Dermis blood vessel endothelial cell (primary cell): ENCODE measurements at regions not wholly inside any gene's neighbourhood (a gene's known extent, or its start where the extent isn't known, plus 50 kb on each side); places are given as distances from the start of the nearest gene placed in this dataset.
A peak's percentile ranks its signal among the peaks of the same experiment; 100 is the strongest.

Experiments used
- DNase-seq: peaks from one replicate; pipeline ENCODE4 v3.0.0; 2010

GRCh38 chr12:71071536-71072097 is 86.2 kb downstream of the TSPAN8 start:
- DNase-seq = no peak

GRCh38 chr12:71070416-71071128 is 87.2 kb downstream of the TSPAN8 start:
- DNase-seq = no peak

DNA sequence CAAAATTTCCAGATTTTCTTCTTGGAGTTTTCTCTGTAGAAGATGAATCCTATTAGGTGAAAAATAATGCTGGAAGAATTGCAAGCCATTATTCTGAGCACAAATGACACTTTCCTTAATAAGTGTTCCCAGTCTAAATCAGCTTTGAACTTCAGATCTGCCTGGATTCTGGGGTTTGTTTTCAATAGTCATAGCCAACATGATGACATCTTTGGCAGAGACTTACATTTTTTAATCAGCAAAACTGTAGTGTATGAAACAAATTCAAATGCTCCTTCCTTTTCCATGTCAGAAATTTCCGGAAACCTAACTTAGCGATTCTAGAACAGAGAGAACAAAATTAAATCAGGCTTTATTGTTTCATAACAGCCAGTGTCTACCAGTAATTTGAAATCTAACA is 88.5 kb downstream of the TSPAN8 start:
- no peak for DNase-seq

GRCh38 chr12:71063087-71063486 is 94.7 kb downstream of the TSPAN8 start:
- DNase-seq = no peak

DNA sequence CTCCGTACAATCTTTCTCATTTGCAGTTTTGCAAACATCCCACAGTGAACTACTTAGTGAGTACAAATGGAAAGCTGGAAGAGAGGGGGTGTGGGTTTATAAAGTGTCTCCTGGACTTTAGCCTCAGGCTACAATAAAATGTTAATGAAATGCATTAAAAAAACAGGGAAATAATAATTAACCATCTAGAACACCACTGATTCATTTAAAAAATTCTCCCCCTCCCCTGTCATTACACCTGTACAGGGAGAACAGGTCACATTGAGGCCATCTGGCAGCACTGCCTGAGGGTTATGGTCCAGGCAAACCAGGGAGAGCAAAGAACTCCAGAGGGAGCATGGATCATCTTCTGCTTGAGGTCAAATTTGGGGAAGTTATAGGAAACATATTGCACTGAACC is 96.3 kb downstream of the TSPAN8 start:
- DNase-seq = no peak

DNA sequence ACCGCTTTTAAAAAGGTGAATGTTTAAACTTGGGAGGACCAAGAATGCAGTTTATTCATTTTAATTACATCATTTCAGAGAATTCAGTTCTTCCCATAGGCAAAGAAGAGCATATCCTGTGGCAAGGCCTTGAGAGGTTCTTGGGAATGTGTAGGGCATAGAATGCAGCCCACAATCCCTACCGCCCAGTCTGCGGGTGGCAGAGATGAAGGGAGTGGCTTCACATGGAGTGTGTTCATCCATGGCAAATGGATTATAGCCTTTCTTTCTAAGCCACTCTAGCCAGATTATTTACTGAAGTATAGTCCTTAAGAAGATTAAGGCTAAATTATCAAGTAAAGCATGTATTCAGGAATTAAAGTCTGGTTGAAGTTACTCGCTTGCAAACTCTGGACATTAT is 97.4 kb downstream of the TSPAN8 start:
- DNase-seq = no peak

GRCh38 chr12:71057330-71057729 is 100.5 kb downstream of the TSPAN8 start:
- no peak for DNase-seq

DNA sequence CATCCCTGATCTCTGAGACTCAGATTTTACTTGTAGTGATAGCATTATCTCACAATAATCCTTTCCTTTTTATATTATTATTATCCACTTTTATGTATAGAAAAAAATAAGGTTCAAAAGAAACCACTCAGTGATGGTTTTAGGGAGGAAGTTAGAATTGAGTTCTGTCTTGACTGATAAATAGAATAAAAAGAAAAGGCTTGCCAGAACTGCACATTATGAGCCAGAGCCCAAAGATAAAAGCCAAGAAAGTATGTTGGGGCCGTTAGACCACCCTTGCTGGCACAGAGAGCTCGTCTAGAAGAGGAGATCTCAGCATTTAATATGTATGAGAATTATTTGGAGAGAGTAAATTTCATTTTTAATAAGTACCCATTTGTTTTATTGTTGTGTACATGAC is 103.2 kb downstream of the TSPAN8 start:
- DNase-seq = no peak

DNA sequence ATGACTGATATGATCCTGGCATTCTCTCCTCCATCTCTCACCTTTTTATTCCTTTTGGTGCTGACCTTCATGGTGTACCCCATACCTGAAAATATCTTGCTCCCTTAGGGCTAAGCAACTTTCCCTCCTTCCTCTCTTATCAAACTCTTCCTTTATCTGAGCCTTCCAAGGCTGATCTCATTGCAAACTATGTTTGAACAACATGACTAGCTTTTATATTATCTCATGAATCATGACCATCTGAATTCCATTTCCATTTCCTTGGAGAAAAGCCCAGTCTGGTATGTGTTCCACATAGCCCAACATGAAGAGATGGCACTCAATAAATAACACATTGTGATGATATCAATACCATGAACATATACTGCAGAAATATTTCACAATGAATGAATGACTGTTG is 111.6 kb downstream of the TSPAN8 start:
- DNase-seq = no peak

DNA sequence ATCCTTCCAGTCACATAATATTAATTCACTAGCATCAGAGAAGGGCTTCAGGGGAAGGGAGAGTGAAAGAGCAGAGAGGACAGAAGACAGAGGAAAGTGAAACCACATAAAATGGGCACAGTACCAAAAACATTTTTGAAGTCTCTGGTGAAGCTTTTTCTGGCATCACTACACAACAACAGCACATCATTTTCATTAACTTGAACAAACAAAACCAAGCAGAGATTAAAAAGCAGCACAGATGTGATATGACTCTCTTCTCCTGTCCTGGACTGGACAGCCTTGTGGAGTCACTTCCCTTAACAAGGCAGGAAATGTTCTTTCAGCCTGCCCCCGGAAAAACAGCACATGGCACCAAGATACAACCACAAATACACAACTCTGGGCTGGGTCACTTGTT is 112.0 kb downstream of the TSPAN8 start:
- no peak for DNase-seq

- no peak for DNase-seq
These were observed 116.3 kb downstream of the TSPAN8 start for GRCh38 chr12:71041476-71041875.

- no peak for DNase-seq
These were observed 118.4 kb upstream of the PTPRR start for GRCh38 chr12:71038960-71039359.

DNA sequence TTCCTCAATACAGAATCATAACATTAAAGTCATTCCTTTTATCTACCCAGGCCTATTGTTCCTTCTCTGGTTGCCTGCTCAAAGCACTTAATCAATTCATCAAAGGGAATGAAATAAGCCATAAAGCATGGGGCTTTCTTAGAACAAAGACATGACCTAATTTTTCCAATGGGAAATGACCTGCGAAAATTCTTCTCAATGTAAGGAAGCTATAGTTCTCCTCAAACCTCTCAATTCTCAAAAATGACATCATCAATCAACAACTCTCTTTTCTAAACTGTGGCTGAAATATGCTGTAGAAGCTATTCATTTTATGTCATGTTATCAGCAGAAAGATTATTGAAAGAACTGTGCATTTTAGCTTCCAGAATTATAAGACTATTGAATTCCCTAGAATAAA is 116.0 kb upstream of the PTPRR start:
- no peak for DNase-seq

GRCh38 chr12:71032933-71033332 is 112.4 kb upstream of the PTPRR start:
- no peak for DNase-seq

- no peak for DNase-seq
These were observed 108.8 kb upstream of the PTPRR start for GRCh38 chr12:71029302-71029701.

DNA sequence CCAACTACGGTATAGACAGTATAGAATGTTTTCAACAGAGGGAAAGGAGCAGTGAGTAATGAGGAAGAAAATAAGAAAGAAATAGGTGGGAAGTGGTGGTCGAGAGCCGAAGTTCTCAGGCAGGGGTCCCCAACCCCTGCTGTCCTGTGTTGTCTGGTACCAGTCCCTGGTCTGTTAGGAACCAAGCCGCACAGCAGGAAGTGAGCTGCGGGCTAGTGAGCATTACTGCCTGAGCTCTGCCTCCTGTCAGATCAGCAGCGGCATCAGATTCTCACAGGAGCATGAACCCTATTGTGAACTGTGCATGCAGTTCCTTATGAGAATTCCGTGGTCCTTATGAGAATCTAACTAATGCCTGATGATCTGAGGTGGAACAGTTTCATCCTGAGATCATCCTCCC is 107.3 kb upstream of the PTPRR start:
- DNase-seq = no peak

DNA sequence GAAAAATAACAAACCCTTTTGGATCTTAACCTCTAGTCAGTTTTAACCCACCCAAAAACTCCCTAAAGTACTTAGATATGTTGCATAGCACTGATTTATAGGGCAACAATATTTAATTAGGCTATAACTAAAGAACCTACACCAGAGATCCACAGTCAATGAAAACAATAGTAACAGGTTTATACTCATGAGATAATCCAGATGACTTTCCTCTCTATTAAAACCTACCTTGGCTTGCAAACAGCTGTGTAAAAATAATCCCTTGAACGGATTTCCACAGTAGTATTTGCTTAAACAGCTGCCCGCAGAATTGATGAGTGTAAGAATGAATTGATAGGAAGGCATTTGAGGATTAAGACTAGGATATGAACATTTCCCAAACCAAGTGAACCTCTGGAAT is 104.3 kb upstream of the PTPRR start:
- DNase-seq = no peak

GRCh38 chr12:71024281-71024680 is 103.7 kb upstream of the PTPRR start:
- no peak for DNase-seq

- DNase-seq = no peak
These were observed 101.0 kb upstream of the PTPRR start for GRCh38 chr12:71021491-71021890.

- no peak for DNase-seq
These were observed 98.8 kb upstream of the PTPRR start for GRCh38 chr12:71019282-71019831.

- DNase-seq = no peak
These were observed 98.1 kb upstream of the PTPRR start for GRCh38 chr12:71018682-71019081.

DNA sequence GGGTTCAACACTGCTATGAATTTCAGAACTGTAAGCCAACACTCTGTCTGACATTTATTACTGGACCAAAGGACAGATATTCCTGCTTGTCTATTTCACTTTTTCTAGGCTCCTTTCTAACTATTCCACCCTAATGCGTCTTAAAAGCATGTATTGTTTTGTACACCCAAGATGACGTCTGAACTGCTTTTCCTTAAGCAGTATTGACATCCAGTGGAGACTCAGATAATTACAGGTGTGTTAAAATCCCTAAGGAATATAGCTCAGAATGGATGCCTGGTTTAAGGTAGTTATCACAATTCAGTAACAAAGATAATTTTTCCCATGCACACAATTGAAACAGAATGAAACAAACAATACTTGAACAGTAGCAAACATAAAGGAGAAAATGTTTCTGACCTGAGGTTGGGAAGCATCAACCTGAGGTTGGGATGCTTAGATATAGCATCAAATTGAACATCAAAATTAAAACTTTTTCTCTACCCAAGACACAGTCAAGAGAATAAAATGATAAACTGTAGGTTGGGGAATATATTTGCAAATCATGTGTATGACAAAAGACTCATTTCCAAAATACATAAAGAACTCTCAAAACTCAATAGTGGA is 93.7 kb upstream of the PTPRR start:
- peak; percentile 11 for DNase-seq

GRCh38 chr12:71011261-71011660 is 90.7 kb upstream of the PTPRR start:
- DNase-seq = no peak

DNA sequence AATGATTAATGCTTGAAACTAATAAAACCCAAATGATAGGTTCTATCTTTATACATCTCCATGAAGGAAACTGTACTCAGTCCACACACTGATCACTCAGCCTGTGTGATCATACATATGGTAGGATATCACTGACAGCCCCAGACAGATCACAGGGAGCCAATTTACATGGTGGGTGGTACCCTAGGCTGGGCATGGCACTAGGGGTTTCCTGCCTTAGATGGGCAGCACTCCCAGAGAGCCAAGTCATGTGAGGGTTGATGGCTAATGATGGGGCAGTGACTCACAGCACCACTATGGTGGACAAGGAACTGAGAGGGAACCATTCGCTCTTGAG is 89.6 kb upstream of the PTPRR start:
- DNase-seq = no peak
